ENCODE measurements at regions not wholly inside any gene's neighbourhood (a gene's known extent, or its start where the extent isn't known, plus 50 kb on each side); places are given as distances from the start of the nearest gene placed in this dataset.
"Not testable (repeated sequence)": the region's sequence is repeated elsewhere in the genome, so short reads cannot be mapped to it uniquely, and the experiment has no call there.

- no peak for DNase-seq (ENCODE audit: low read depth in 6 of 9, low spot score in 9 of 9)
- Histone ChIP-seq H3K9me3 (ENCODE audit: control insufficient read depth in 2 of 2, insufficient read depth in 1 of 2, low read length in 1 of 2) (peaks cover 0 to 6% of the 10 kb centered on the region in 2 donors), H3K27ac (ENCODE audit: low read depth in 1 of 2, low read length in 1 of 2) (no peak overlapping the region), H3K27me3 (ENCODE audit: control insufficient read depth in 2 of 2, insufficient read depth in 1 of 2, low read length in 1 of 2) (peaks cover 0 to 30% of the 10 kb centered on the region in 2 donors), H3K4me1 (ENCODE audit: control insufficient read depth in 2 of 2, insufficient read depth in 2 of 2, low read length in 2 of 2) (no peaks in the 10 kb centered on the region), H3K36me3 (ENCODE audit: control insufficient read depth in 2 of 2, insufficient read depth in 2 of 2, low read length in 1 of 2) (no peaks in the 10 kb centered on the region), H3K4me3 (ENCODE audit: low read length in 2 of 2) (no peak overlapping the region)
- WGBS = 96% methylated on average over 10 of the region's 10 CpGs
These were observed 76.0 kb upstream of the MEDAG start for GRCh38 chr13:30829833-30830637.

- WGBS = 100% methylated on average over 1 of the region's 1 CpG
- no peak for DNase-seq (ENCODE audit: low read depth in 6 of 9, low spot score in 9 of 9)
- H3K27me3 ChIP-seq (ENCODE audit: control insufficient read depth in 2 of 2, insufficient read depth in 1 of 2, low read length in 1 of 2) = peaks cover 0 to 29% of the 10 kb centered on the region in 2 donors
These were observed 75.5 kb upstream of the MEDAG start for GRCh38 chr13:30830638-30830965.

GRCh38 chr13:30831515-30831914 is 74.6 kb upstream of the MEDAG start:
- peaks cover 0 to 6% of the 10 kb centered on the region in 2 donors for H3K9me3 ChIP-seq (ENCODE audit: control insufficient read depth in 2 of 2, insufficient read depth in 1 of 2, low read length in 1 of 2)
- H3K36me3 ChIP-seq (ENCODE audit: control insufficient read depth in 2 of 2, insufficient read depth in 2 of 2, low read length in 1 of 2) = no peaks in the 10 kb centered on the region
- WGBS = 96% methylated on average over 4 of the region's 4 CpGs
- peaks cover 0 to 28% of the 10 kb centered on the region in 2 donors for H3K27me3 ChIP-seq (ENCODE audit: control insufficient read depth in 2 of 2, insufficient read depth in 1 of 2, low read length in 1 of 2)
- H3K27ac ChIP-seq (ENCODE audit: low read depth in 1 of 2, low read length in 1 of 2) = no peak overlapping the region
- H3K4me1 ChIP-seq (ENCODE audit: control insufficient read depth in 2 of 2, insufficient read depth in 2 of 2, low read length in 2 of 2) = peaks cover 0 to 3% of the 10 kb centered on the region in 2 donors
- no peak for DNase-seq (ENCODE audit: low read depth in 6 of 9, low spot score in 9 of 9)
- H3K4me3 ChIP-seq (ENCODE audit: low read length in 2 of 2) = no peak overlapping the region

More at GRCh38 chr13:30830638-30830965, 75.5 kb upstream of the MEDAG start:
- no peak overlapping the region for H3K4me3 ChIP-seq (ENCODE audit: low read length in 2 of 2)
- no peak overlapping the region for H3K27ac ChIP-seq (ENCODE audit: low read depth in 1 of 2, low read length in 1 of 2)
- H3K4me1 ChIP-seq (ENCODE audit: control insufficient read depth in 2 of 2, insufficient read depth in 2 of 2, low read length in 2 of 2) = no peaks in the 10 kb centered on the region
- no peaks in the 10 kb centered on the region for H3K36me3 ChIP-seq (ENCODE audit: control insufficient read depth in 2 of 2, insufficient read depth in 2 of 2, low read length in 1 of 2)
- H3K9me3 ChIP-seq (ENCODE audit: control insufficient read depth in 2 of 2, insufficient read depth in 1 of 2, low read length in 1 of 2) = peaks cover 0 to 6% of the 10 kb centered on the region in 2 donors

- H3K36me3 ChIP-seq (ENCODE audit: control insufficient read depth in 2 of 2, insufficient read depth in 2 of 2, low read length in 1 of 2) = no peaks in the 10 kb centered on the region
- H3K9me3 ChIP-seq (ENCODE audit: control insufficient read depth in 2 of 2, insufficient read depth in 1 of 2, low read length in 1 of 2) = peaks cover 0 to 6% of the 10 kb centered on the region in 2 donors
- H3K27me3 ChIP-seq (ENCODE audit: control insufficient read depth in 2 of 2, insufficient read depth in 1 of 2, low read length in 1 of 2) = peaks cover 0 to 28% of the 10 kb centered on the region in 2 donors
- no peak for DNase-seq (ENCODE audit: low read depth in 6 of 9, low spot score in 9 of 9)
- H3K4me3 ChIP-seq (ENCODE audit: low read length in 2 of 2) = no peak overlapping the region
- H3K27ac ChIP-seq (ENCODE audit: low read depth in 1 of 2, low read length in 1 of 2) = peak overlapping the region in 1 of 2 donors; percentile 26
- H3K4me1 ChIP-seq (ENCODE audit: control insufficient read depth in 2 of 2, insufficient read depth in 2 of 2, low read length in 2 of 2) = peaks cover 0 to 3% of the 10 kb centered on the region in 2 donors
- WGBS = 97% methylated on average over 4 of the region's 4 CpGs
These were observed 73.7 kb upstream of the MEDAG start for GRCh38 chr13:30832377-30832776.

- Histone ChIP-seq H3K36me3 (ENCODE audit: control insufficient read depth in 2 of 2, insufficient read depth in 2 of 2, low read length in 1 of 2) (no peaks in the 10 kb centered on the region), H3K4me3 (ENCODE audit: low read length in 2 of 2) (no peak overlapping the region), H3K27ac (ENCODE audit: low read depth in 1 of 2, low read length in 1 of 2) (no peak overlapping the region), H3K9me3 (ENCODE audit: control insufficient read depth in 2 of 2, insufficient read depth in 1 of 2, low read length in 1 of 2) (peaks cover 0 to 6% of the 10 kb centered on the region in 2 donors), H3K4me1 (ENCODE audit: control insufficient read depth in 2 of 2, insufficient read depth in 2 of 2, low read length in 2 of 2) (peaks cover 0 to 3% of the 10 kb centered on the region in 2 donors), H3K27me3 (ENCODE audit: control insufficient read depth in 2 of 2, insufficient read depth in 1 of 2, low read length in 1 of 2) (peaks cover 0 to 28% of the 10 kb centered on the region in 2 donors)
- peak in 1 of 9 donors; percentile 17 for DNase-seq (ENCODE audit: low read depth in 6 of 9, low spot score in 9 of 9)
- WGBS = 32% methylated on average over 18 of the region's 18 CpGs
These were observed 73.2 kb upstream of the MEDAG start for GRCh38 chr13:30832845-30833332.

- WGBS = 90% methylated on average over 9 of the region's 9 CpGs
- no peaks in the 10 kb centered on the region for H3K36me3 ChIP-seq (ENCODE audit: control insufficient read depth in 2 of 2, insufficient read depth in 2 of 2, low read length in 1 of 2)
- H3K4me1 ChIP-seq (ENCODE audit: control insufficient read depth in 2 of 2, insufficient read depth in 2 of 2, low read length in 2 of 2) = peaks cover 0 to 3% of the 10 kb centered on the region in 2 donors
- peaks cover 0 to 28% of the 10 kb centered on the region in 2 donors for H3K27me3 ChIP-seq (ENCODE audit: control insufficient read depth in 2 of 2, insufficient read depth in 1 of 2, low read length in 1 of 2)
- no peak for DNase-seq (ENCODE audit: low read depth in 6 of 9, low spot score in 9 of 9)
- H3K27ac ChIP-seq (ENCODE audit: low read depth in 1 of 2, low read length in 1 of 2) = no peak overlapping the region
- H3K9me3 ChIP-seq (ENCODE audit: control insufficient read depth in 2 of 2, insufficient read depth in 1 of 2, low read length in 1 of 2) = no peaks in the 10 kb centered on the region
- H3K4me3 ChIP-seq (ENCODE audit: low read length in 2 of 2) = no peak overlapping the region
These were observed 70.6 kb upstream of the MEDAG start for GRCh38 chr13:30835442-30835841.

GRCh38 chr13:30837227-30838159 is 68.6 kb upstream of the MEDAG start:
- peaks cover 0 to 3% of the 10 kb centered on the region in 2 donors for H3K4me1 ChIP-seq (ENCODE audit: control insufficient read depth in 2 of 2, insufficient read depth in 2 of 2, low read length in 2 of 2)
- H3K9me3 ChIP-seq (ENCODE audit: control insufficient read depth in 2 of 2, insufficient read depth in 1 of 2, low read length in 1 of 2) = no peaks in the 10 kb centered on the region
- 94% methylated on average over 11 of the region's 11 CpGs for WGBS
- H3K4me3 ChIP-seq (ENCODE audit: low read length in 2 of 2) = no peak overlapping the region
- peaks cover 0 to 20% of the 10 kb centered on the region in 2 donors for H3K27me3 ChIP-seq (ENCODE audit: control insufficient read depth in 2 of 2, insufficient read depth in 1 of 2, low read length in 1 of 2)
- DNase-seq (ENCODE audit: low read depth in 6 of 9, low spot score in 9 of 9) = no peak
- no peak overlapping the region for H3K27ac ChIP-seq (ENCODE audit: low read depth in 1 of 2, low read length in 1 of 2)
- H3K36me3 ChIP-seq (ENCODE audit: control insufficient read depth in 2 of 2, insufficient read depth in 2 of 2, low read length in 1 of 2) = no peaks in the 10 kb centered on the region

GRCh38 chr13:30839636-30840035 is 66.4 kb upstream of the MEDAG start:
- not testable (repeated sequence) for H3K27me3 ChIP-seq (ENCODE audit: control insufficient read depth in 2 of 2, insufficient read depth in 1 of 2, low read length in 1 of 2); H3K36me3 ChIP-seq (ENCODE audit: control insufficient read depth in 2 of 2, insufficient read depth in 2 of 2, low read length in 1 of 2); H3K27ac ChIP-seq (ENCODE audit: low read depth in 1 of 2, low read length in 1 of 2); DNase-seq (ENCODE audit: low read depth in 6 of 9, low spot score in 9 of 9); H3K9me3 ChIP-seq (ENCODE audit: control insufficient read depth in 2 of 2, insufficient read depth in 1 of 2, low read length in 1 of 2); H3K4me3 ChIP-seq (ENCODE audit: low read length in 2 of 2); H3K4me1 ChIP-seq (ENCODE audit: control insufficient read depth in 2 of 2, insufficient read depth in 2 of 2, low read length in 2 of 2)
- WGBS = 96% methylated on average over 24 of the region's 30 CpGs

GRCh38 chr13:30840515-30840914 is 65.6 kb upstream of the MEDAG start:
- no peaks in the 10 kb centered on the region for H3K9me3 ChIP-seq (ENCODE audit: control insufficient read depth in 2 of 2, insufficient read depth in 1 of 2, low read length in 1 of 2)
- no peaks in the 10 kb centered on the region for H3K36me3 ChIP-seq (ENCODE audit: control insufficient read depth in 2 of 2, insufficient read depth in 2 of 2, low read length in 1 of 2)
- WGBS = 96% methylated on average over 2 of the region's 6 CpGs
- no peak for DNase-seq (ENCODE audit: low read depth in 6 of 9, low spot score in 9 of 9)
- no peak overlapping the region for H3K4me3 ChIP-seq (ENCODE audit: low read length in 2 of 2)
- no peak overlapping the region for H3K27ac ChIP-seq (ENCODE audit: low read depth in 1 of 2, low read length in 1 of 2)
- H3K4me1 ChIP-seq (ENCODE audit: control insufficient read depth in 2 of 2, insufficient read depth in 2 of 2, low read length in 2 of 2) = peaks cover 0 to 3% of the 10 kb centered on the region in 2 donors
- H3K27me3 ChIP-seq (ENCODE audit: control insufficient read depth in 2 of 2, insufficient read depth in 1 of 2, low read length in 1 of 2) = no peaks in the 10 kb centered on the region
